SK-N-SH (cell line): ENCODE measurements at regions not wholly inside any gene's neighbourhood (a gene's known extent, or its start where the extent isn't known, plus 50 kb on each side); places are given as distances from the start of the nearest gene placed in this dataset.

Experiments used
- CTCF ChIA-PET: fragments of 300-600, 350-600 bp; formaldehyde crosslinking; extraction: SDS; loops from one replicate; lab custom pipeline; 2021; lab: Yijun Ruan, JAX
- POLR2A ChIA-PET: fragments of 350-600 bp; sonication (Branson Sonifier 250); formaldehyde crosslinking; extraction: SDS; loops from one replicate; lab custom pipeline; 2020; ENCODE audit warnings: antibody characterized with exemption, inconsistent platforms; lab: Yijun Ruan, JAX
- DNase-seq: peaks from one replicate; pipeline ENCODE4 v3.0.0; 2012
- H2AFZ ChIP-seq: fragments of 200-600 bp; sonication (generic); 2 replicates; pipeline ENCODE4 v1.8.1; 2016; ENCODE audit warnings: antibody characterized with exemption, mild to moderate bottlenecking, low read depth
- H3F3A ChIP-seq: fragments of 200-600 bp; sonication (generic); replicated peaks from 2 replicates; pipeline ENCODE3; 2016; ENCODE audit warnings: antibody characterized with exemption, mild to moderate bottlenecking; ENCODE audit not compliant: insufficient read depth
- H3K27ac ChIP-seq, 2 experiments: fragments of 200-500 bp in 1 of 2; fragments of 200-600 bp in 1 of 2; sonication (Bioruptor generic) in 1 of 2; sonication (generic), shearing (Covaris generic) in 1 of 2; 2 replicates each; pipeline versions ENCODE4 v1.5.1 to v1.6.1; 2014 to 2016; ENCODE audit warnings: low read depth in 2 of 2, inconsistent platforms in 1 of 2, low read length in 1 of 2, mild to moderate bottlenecking in 1 of 2, mixed read lengths in 1 of 2
- H3K27me3 ChIP-seq: fragments of 200-600 bp; sonication (generic), shearing (Covaris generic); 2 replicates; pipeline ENCODE4 v1.6.1; 2016; ENCODE audit warnings: mixed run types; ENCODE audit not compliant: insufficient read depth
- H3K36me3 ChIP-seq, 2 experiments: fragments of 200-500 bp in 1 of 2; fragments of 200-600 bp in 1 of 2; sonication (Bioruptor generic) in 1 of 2; sonication (generic) in 1 of 2; replicated peaks in 1 of 2; 2 replicates each; pipeline versions ENCODE3 to v1.5.1; 2014 to 2016; ENCODE audit warnings: low read length in 1 of 2, mild to moderate bottlenecking in 1 of 2; ENCODE audit not compliant: insufficient read depth in 2 of 2, control insufficient read depth in 1 of 2
- H3K4me1 ChIP-seq, 2 experiments: fragments of 200-500 bp in 1 of 2; fragments of 200-600 bp in 1 of 2; sonication (Bioruptor generic) in 1 of 2; sonication (generic), shearing (Covaris generic) in 1 of 2; 2 replicates each; pipeline versions ENCODE4 v1.5.1 to v1.6.1; 2014 to 2016; ENCODE audit warnings: low read depth in 1 of 2, low read length in 1 of 2, mixed run types in 1 of 2; ENCODE audit not compliant: insufficient read depth in 2 of 2, control insufficient read depth in 1 of 2
- H3K4me2 ChIP-seq: fragments of 200-600 bp; sonication (generic), shearing (Covaris generic); 2 replicates; pipeline ENCODE4 v1.6.1; 2017; ENCODE audit warnings: mixed run types
- H3K4me3 ChIP-seq, 2 experiments: fragments of 200-500 bp in 1 of 2; fragments of 200-600 bp in 1 of 2; sonication (Bioruptor generic) in 1 of 2; sonication (generic), shearing (Covaris generic) in 1 of 2; 2 replicates each; pipeline versions ENCODE4 v1.5.1 to v1.8.1; 2014 to 2016; ENCODE audit warnings: low read depth in 2 of 2, inconsistent platforms in 1 of 2, low read length in 1 of 2, mild to moderate bottlenecking in 1 of 2, mixed read lengths in 1 of 2, moderate library complexity in 1 of 2
- H3K79me2 ChIP-seq: fragments of 200-600 bp; sonication (generic); 2 replicates; pipeline ENCODE4 v1.8.1; 2017; ENCODE audit warnings: mild to moderate bottlenecking; ENCODE audit not compliant: insufficient read depth
- H3K9ac ChIP-seq: fragments of 200-600 bp; sonication (generic); 2 replicates; pipeline ENCODE4 v1.6.1; 2017; ENCODE audit warnings: mixed run types
- H3K9me2 ChIP-seq: fragments of 200-600 bp; sonication (generic); 2 replicates; pipeline ENCODE4 v1.6.1; 2017; ENCODE audit warnings: mixed run types
- H3K9me3 ChIP-seq: fragments of 200-600 bp; sonication (generic); 2 replicates; pipeline ENCODE4 v1.6.1; 2017; ENCODE audit warnings: mixed run types, mild to moderate bottlenecking, moderate library complexity
- H4K20me1 ChIP-seq: fragments of 200-600 bp; sonication (generic); 2 replicates; pipeline ENCODE4 v1.6.1; 2017; ENCODE audit warnings: mild to moderate bottlenecking, mixed run types; ENCODE audit not compliant: insufficient read depth
- CHD2 ChIP-seq: fragments of 150-350 bp; IDR thresholded peaks from 2 replicates; pipeline ENCODE4 v1.6.1; 2018; ENCODE audit warnings: low read length; ENCODE audit not compliant: partially characterized antibody
- EP300 ChIP-seq, 2 experiments: IDR thresholded peaks; 2 replicates each; pipeline versions ENCODE4 v1.4.0 to v1.6.1; 2012; ENCODE audit warnings: borderline replicate concordance in 1 of 2, low read depth in 1 of 2, low read length in 1 of 2
- EZH2phosphoT487 ChIP-seq: fragments of 200-600 bp; sonication (generic); IDR thresholded peaks from 2 replicates; pipeline ENCODE4 v1.6.1; 2017; ENCODE audit warnings: low read depth, mixed run types, mild to moderate bottlenecking, antibody characterized with exemption, moderate library complexity, borderline replicate concordance
- FOXM1 ChIP-seq: IDR thresholded peaks from 2 replicates; pipeline ENCODE4 v1.4.0; 2012; ENCODE audit warnings: low read depth, mild to moderate bottlenecking
- GABPA ChIP-seq: IDR thresholded peaks from 2 replicates; pipeline ENCODE4 v1.4.0; 2012; ENCODE audit warnings: low read depth, mild to moderate bottlenecking
- GATA2 ChIP-seq: sonication (generic); formaldehyde crosslinking; IDR thresholded peaks from 2 replicates; pipeline ENCODE4 v1.5.0; 2020; ENCODE audit warnings: mild to moderate bottlenecking, missing genetic modification reagents
- JUND ChIP-seq: IDR thresholded peaks from 2 replicates; pipeline ENCODE4 v1.4.0; 2012
- MAX ChIP-seq: IDR thresholded peaks from 2 replicates; pipeline ENCODE4 v1.4.0; 2012; ENCODE audit warnings: low read depth
- MEF2A ChIP-seq: IDR thresholded peaks from 2 replicates; pipeline ENCODE4 v1.4.0; 2012; ENCODE audit warnings: low read depth, borderline replicate concordance
- NFIC ChIP-seq: IDR thresholded peaks from 2 replicates; pipeline ENCODE4 v1.4.0; 2012; ENCODE audit warnings: borderline replicate concordance
- RAD21 ChIP-seq: IDR thresholded peaks from 2 replicates; pipeline ENCODE4 v1.6.1; 2012; ENCODE audit warnings: mild to moderate bottlenecking, low read length
- RFX5 ChIP-seq: IDR thresholded peaks from 2 replicates; pipeline ENCODE4 v1.6.1; 2012; ENCODE audit warnings: mild to moderate bottlenecking, improper control_type of control experiment, low read length
- SIN3A ChIP-seq: IDR thresholded peaks from 2 replicates; pipeline ENCODE4 v1.6.1; 2012; ENCODE audit warnings: low read depth, mild to moderate bottlenecking, low read length, moderate library complexity, borderline replicate concordance
- SMC3 ChIP-seq: IDR thresholded peaks from 2 replicates; pipeline ENCODE4 v1.6.1; 2012; ENCODE audit warnings: low read depth, low read length, improper control_type of control experiment
- TAF1 ChIP-seq: IDR thresholded peaks from 2 replicates; pipeline ENCODE4 v1.6.1; 2012; ENCODE audit warnings: low read depth, mild to moderate bottlenecking, low read length, moderate library complexity, borderline replicate concordance
- TCF12 ChIP-seq: IDR thresholded peaks from 2 replicates; pipeline ENCODE4 v1.4.0; 2012
- USF1 ChIP-seq: IDR thresholded peaks from 2 replicates; pipeline ENCODE4 v1.4.0; 2012; ENCODE audit warnings: low read depth, borderline replicate concordance
- USF2 ChIP-seq: fragments of 150-350 bp; IDR thresholded peaks from 2 replicates; pipeline ENCODE4 v1.6.1; 2017; ENCODE audit warnings: antibody characterized with exemption, low read length, low read depth, borderline replicate concordance
- YY1 ChIP-seq: IDR thresholded peaks from 2 replicates; pipeline ENCODE4 v1.4.0; 2012; ENCODE audit warnings: low read depth, mild to moderate bottlenecking
- whole genome bisulfite sequencing: methylation state at CpG from one replicate; pipeline ENCODE4 v1.1.6; 2017; ENCODE audit warnings: low lambda C conversion rate; 5-methylcytosine and 5-hydroxymethylcytosine counted together
- TF ChIP-seq, protein P1 (sequence below): IDR thresholded peaks from 2 replicates; pipeline ENCODE4 v1.4.0; 2012; ENCODE audit warnings: low read depth, borderline replicate concordance

DNA sequence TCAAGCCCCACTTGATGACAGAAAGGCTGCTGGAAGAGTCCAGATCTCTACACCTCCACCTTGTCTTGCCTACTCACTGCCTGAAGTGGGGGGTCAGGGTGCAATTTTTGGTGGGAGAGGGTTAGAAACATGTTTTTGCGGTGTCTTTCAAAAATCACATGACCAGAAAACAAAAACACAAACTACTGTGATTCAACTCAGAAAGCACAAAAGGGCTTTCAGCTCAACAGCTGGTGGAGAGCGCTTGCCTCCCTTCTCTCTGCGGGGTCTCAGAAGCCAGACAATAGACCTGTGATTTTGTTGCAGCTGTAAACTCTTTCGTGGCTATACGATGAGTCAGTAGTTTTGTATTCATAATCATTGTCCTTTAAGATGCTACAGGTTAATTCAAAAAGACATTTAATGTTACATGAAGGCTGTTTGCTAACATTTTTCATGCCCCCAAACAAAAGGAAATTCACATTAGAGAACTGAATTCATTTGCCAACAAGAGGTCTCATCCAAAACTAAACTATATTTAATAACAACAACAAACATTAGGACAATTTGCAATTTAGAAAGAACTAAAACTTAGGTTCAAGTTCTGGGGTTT, 172.6 kb upstream of the RAI14 start:
- H3K36me3 ChIP-seq: no peaks in the 10 kb centered on the region
- H3K4me1 ChIP-seq: peaks cover 0 to 17% of the 10 kb centered on the region in 2 experiments; a peak in 3 of 4 replicates
- 46% methylated on average over 5 of the region's 5 CpGs for WGBS
- no peaks in the 10 kb centered on the region for H3K79me2 ChIP-seq
- DNase-seq: no peak
- no peaks in the 10 kb centered on the region for H3K9me3 ChIP-seq
- POLR2A ChIA-PET: no interaction called here
- no peak overlapping the region for H3K9ac ChIP-seq
- no peak overlapping the region for H3K27ac ChIP-seq
- no peak overlapping the region for H3K4me3 ChIP-seq
- H2AFZ ChIP-seq: no peak overlapping the region
- H3K4me2 ChIP-seq: no peak overlapping the region
- H4K20me1 ChIP-seq: no peaks in the 10 kb centered on the region
- TF ChIP-seq SIN3A (no peak), SMC3 (no peak), GATA2 (no peak), EZH2phosphoT487 (no peak), TCF12 (no peak), JUND (no peak), EP300 (IDR thresholded peaks at IDR 0.05; ENCODE audit: borderline replicate concordance in 1 of 2, low read depth in 1 of 2, low read length in 1 of 2) (no peak), MAX (no peak), CHD2 (no peak), USF1 (no peak), GABPA (no peak), TAF1 (no peak), FOXM1 (no peak), RFX5 (no peak), MEF2A (no peak), YY1 (no peak), RAD21 (no peak), USF2 (no peak), NFIC (no peak)
- TF ChIP-seq, protein P1, sequence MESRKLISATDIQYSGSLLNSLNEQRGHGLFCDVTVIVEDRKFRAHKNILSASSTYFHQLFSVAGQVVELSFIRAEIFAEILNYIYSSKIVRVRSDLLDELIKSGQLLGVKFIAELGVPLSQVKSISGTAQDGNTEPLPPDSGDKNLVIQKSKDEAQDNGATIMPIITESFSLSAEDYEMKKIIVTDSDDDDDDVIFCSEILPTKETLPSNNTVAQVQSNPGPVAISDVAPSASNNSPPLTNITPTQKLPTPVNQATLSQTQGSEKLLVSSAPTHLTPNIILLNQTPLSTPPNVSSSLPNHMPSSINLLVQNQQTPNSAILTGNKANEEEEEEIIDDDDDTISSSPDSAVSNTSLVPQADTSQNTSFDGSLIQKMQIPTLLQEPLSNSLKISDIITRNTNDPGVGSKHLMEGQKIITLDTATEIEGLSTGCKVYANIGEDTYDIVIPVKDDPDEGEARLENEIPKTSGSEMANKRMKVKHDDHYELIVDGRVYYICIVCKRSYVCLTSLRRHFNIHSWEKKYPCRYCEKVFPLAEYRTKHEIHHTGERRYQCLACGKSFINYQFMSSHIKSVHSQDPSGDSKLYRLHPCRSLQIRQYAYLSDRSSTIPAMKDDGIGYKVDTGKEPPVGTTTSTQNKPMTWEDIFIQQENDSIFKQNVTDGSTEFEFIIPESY: no peak
- H3K9me2 ChIP-seq: no peaks in the 10 kb centered on the region
- peaks cover 16% of the 10 kb centered on the region for H3F3A ChIP-seq
- H3K27me3 ChIP-seq: no peaks in the 10 kb centered on the region
- CTCF ChIA-PET: interaction anchor here (4.3 to 4.7 kb wide), 2 partner anchors 9 to 40 kb away, joined by 21 to 61 read pairs; no protein-coding TSS in a partner anchor
